Activated naive CD4-positive, alpha-beta T cell treated with anti-CD3 and anti-CD28 coated beads, Interleukin-2, amount 50 U/mL, for 24 hours (primary cell): ENCODE measurements at regions not wholly inside any gene's neighbourhood (a gene's known extent, or its start where the extent isn't known, plus 50 kb on each side); places are given as distances from the start of the nearest gene placed in this dataset.

ENCODE experiments used
- H3K27ac Mint-ChIP-seq: one replicate; pipeline ENCODE4 v1.8.0; 2021; ENCODE audit warnings: mild to moderate bottlenecking, mixed read lengths
- H3K27me3 Mint-ChIP-seq: one replicate; pipeline ENCODE4 v1.8.0; 2021; ENCODE audit warnings: mixed read lengths
- H3K36me3 Mint-ChIP-seq: one replicate; pipeline ENCODE4 v1.8.0; 2021; ENCODE audit warnings: mixed read lengths
- H3K4me1 Mint-ChIP-seq: one replicate; pipeline ENCODE4 v1.8.0; 2021; ENCODE audit warnings: mixed read lengths
- H3K4me3 Mint-ChIP-seq: one replicate; pipeline ENCODE4 v1.8.0; 2021; ENCODE audit warnings: mild to moderate bottlenecking, mixed read lengths
- H3K9me3 Mint-ChIP-seq: one replicate; pipeline ENCODE4 v1.8.0; 2021; ENCODE audit warnings: mixed read lengths

DNA sequence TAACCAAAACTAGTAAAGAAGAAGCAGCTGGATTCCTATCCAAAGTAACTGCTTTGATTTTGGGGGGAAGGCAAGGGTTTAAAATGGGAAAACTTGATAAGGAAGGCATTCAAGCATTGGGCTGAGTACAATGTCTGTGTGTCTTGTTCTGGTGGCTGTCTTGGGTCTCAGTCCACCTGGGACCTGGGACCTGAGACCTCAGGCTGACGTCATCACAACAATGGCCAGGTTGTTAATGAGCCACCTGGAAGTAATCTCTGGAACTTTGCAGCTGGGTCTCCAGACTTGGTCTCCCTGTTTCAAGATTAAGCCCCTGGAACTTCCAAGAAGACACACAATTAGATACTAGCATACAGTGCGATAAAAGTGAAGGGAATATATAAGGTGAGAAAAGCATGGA is 157.5 kb downstream of the PIK3R1 start:
- Mint-ChIP-seq H3K27ac (no peak overlapping the region), H3K4me3 (no peak overlapping the region), H3K27me3 (peaks cover 1% of the 10 kb centered on the region), H3K36me3 (peaks cover 1% of the 10 kb centered on the region), H3K4me1 (peaks cover 30% of the 10 kb centered on the region), H3K9me3 (peaks cover 4% of the 10 kb centered on the region)

DNA sequence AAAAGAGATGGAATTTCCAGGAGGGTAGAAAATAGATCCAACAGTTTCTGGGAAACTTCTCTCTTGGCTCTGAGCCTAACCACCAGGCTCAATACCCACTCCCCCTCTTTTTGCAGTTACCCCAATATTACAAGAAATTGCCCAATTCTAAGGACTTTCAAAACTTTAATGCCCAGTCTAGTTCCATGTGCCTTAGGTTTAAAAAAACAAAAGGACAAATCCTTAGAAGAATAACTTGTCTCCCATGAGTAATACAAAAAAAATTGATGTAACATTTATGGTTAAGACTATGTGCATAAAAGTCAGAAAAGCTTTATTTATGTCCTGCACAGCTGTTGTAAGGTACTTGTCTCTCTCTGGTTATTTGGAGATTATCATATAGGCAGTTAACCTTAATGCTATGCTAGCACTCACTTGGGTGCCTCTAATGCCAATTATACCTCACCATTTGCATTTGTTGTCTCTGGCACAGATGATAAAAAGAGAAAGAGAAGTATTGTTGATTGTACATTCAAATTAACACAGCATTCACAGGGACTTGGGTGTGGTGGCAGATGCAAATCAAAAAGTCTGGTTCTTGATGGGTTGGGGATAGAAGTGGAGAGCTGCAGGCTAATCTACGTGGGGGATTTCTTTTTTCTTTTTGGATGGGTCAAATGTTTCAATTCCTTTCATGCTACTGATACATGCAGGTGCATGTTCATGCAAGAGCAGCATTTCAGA is 159.4 kb downstream of the PIK3R1 start:
- Mint-ChIP-seq H3K27ac (no peak overlapping the region), H3K27me3 (peaks cover 1% of the 10 kb centered on the region), H3K4me1 (peaks cover 17% of the 10 kb centered on the region), H3K4me3 (no peak overlapping the region), H3K9me3 (peaks cover 4% of the 10 kb centered on the region), H3K36me3 (peaks cover 1% of the 10 kb centered on the region)

DNA sequence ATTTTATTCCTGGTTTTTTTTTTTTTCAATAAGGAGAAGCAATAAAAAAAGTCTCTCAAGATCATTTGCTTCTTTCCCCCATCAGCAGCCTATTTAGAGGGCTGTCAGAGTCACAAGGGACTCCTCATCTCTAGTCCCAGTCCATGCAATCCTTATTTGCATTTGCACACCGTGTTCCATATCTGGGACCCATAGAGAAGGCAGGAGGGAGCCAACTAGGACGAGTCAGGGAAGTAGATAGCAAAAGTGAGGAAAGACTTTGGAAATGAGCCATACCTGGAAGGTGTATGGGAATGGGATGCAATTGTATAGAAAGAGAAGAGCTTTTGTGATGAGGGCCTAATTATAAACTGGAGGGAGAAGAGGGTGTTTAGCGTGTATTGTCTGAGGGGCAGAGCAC is 160.0 kb downstream of the PIK3R1 start:
- H3K4me1 Mint-ChIP-seq, result peaks cover 15% of the 10 kb centered on the region
- no peak overlapping the region for H3K4me3 Mint-ChIP-seq
- peaks cover 4% of the 10 kb centered on the region for H3K9me3 Mint-ChIP-seq
- H3K27ac Mint-ChIP-seq, result no peak overlapping the region
- H3K36me3 Mint-ChIP-seq, result peaks cover 1% of the 10 kb centered on the region
- peaks cover 1% of the 10 kb centered on the region for H3K27me3 Mint-ChIP-seq

DNA sequence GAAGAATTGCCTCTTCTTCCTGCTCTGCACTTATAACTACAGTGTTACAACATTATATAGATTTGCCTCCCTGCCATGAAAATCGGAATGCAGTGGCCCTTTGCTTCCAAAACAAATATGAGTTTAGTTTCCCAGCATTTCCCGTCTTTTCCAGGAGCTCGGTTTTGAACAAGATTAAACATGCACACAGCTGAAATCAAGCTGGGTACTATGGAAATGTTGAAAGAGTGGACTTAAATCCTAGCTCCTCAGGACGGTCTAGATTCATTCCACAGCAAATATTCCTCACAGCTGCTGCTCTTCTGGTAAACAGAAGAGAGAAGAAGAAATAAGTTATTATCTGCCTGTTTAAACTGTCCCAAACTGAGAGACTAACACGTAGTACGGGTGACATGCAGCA is 161.4 kb downstream of the PIK3R1 start:
- H3K27me3 Mint-ChIP-seq, result peaks cover 1% of the 10 kb centered on the region
- peaks cover 1% of the 10 kb centered on the region for H3K36me3 Mint-ChIP-seq
- no peak overlapping the region for H3K4me3 Mint-ChIP-seq
- peaks cover 22% of the 10 kb centered on the region for H3K4me1 Mint-ChIP-seq
- no peak overlapping the region for H3K27ac Mint-ChIP-seq
- H3K9me3 Mint-ChIP-seq, result peaks cover 4% of the 10 kb centered on the region

DNA sequence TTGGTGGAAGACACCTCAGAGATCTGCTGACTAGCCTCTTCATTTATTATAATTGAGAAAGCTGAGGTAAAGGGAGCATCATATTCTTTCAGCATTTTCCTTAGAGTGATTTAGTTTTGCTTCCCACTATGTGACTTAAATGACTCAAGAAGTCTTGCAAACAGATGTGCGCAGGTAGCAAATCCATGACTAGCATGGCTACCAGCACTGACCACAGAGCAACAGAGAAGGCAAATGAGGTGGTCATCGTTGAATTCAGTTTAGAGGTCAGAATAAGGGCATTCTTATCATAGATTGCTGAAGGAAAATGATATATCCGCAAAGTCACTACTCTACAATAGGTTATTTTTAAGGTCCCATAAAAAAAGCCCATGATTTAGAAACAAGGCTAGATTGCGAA is 162.2 kb downstream of the PIK3R1 start:
- Mint-ChIP-seq H3K9me3 (peaks cover 7% of the 10 kb centered on the region), H3K27ac (no peak overlapping the region), H3K4me3 (no peak overlapping the region), H3K36me3 (peaks cover 1% of the 10 kb centered on the region), H3K4me1 (peaks cover 30% of the 10 kb centered on the region), H3K27me3 (peaks cover 1% of the 10 kb centered on the region)

DNA sequence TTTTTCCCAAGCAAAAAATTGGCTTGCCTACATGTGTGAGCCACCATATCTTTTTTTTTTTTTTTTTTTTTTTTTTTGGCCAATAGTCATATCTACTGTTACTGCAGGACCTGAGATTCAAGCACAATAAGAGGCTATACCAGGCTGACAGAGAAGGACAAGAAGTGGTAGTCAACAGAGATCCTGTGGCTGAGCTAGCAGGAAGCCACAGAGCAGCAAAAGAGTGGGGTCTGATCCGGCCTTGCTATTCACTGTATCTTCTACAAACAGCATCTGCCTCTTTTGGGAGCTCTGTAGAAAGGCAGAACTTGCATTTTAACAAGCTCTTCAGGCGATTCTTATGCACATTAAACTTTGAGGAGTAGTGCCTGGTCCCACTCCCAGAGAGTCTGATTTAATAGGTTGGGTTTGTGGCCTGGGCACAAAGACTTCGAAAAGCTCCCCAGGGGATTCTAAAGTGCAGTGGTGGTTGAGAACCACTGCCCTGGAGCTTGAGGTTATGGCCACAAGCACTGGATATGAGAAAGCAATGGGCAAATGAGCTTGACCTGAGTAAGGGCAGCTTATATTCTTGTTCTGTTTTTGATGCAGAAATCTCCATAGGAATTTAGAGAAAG is 162.8 kb downstream of the PIK3R1 start:
- peaks cover 32% of the 10 kb centered on the region for H3K4me1 Mint-ChIP-seq
- no peaks in the 10 kb centered on the region for H3K36me3 Mint-ChIP-seq
- no peak overlapping the region for H3K4me3 Mint-ChIP-seq
- H3K27me3 Mint-ChIP-seq, result peaks cover 1% of the 10 kb centered on the region
- no peak overlapping the region for H3K27ac Mint-ChIP-seq
- H3K9me3 Mint-ChIP-seq, result peaks cover 8% of the 10 kb centered on the region

DNA sequence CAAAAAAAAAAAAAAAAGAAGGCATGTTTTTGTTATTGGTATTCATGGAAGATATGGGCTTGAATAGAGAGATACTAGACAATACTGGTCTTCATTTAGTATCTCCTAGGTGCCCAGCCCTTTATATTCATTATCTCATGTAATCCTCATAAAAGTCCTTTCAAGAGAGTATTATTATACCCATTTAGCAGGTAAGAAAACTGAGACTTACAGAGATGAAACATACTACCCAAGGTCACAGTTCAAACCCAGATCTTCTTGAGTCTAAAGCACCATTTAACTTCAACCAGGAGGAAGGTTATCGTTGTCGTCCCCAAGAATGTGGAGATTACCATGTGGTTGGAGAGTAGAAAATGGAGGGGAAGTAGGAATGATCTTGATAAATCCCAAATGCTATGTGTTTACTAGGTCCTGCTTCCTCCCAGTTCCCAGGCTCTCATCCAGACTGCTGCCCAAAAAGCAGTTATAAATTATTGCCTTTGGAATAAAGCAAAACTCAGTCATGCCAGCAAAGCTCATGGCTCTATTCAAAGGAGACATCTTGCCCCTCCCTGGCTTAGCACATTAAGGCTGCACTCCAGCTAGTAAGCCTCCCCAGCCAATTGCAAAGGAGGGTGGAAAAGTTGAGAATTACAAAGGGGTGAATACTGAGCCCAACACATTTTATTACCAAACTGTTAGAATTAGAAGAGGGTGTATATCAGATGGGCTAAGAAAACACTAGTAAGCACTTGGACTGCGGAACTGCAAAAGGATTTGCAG is 163.9 kb downstream of the PIK3R1 start:
- Mint-ChIP-seq H3K9me3 (peaks cover 8% of the 10 kb centered on the region), H3K4me1 (peaks cover 32% of the 10 kb centered on the region), H3K27me3 (peaks cover 1% of the 10 kb centered on the region), H3K27ac (no peak overlapping the region), H3K4me3 (no peak overlapping the region), H3K36me3 (no peaks in the 10 kb centered on the region)

DNA sequence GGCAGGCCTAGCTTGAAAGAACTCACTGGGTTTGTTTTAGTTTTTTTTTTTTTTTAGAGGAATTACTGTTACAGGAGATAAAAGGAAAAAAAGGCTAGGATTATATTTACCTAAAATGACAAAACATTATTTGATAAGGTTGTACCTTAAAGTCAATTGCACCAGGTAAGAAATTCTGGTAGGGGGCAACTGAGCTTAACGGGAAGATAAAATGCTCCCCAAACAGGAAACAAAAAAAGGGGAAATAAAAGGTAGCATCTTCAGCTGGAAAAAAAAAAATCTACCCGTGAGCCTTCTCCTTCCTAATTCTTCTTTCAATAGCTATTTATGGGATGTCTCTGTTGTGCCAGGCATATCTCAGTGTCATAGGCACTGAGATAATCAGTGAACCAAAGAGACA is 164.5 kb downstream of the PIK3R1 start:
- H3K27ac Mint-ChIP-seq, result no peak overlapping the region
- no peak overlapping the region for H3K4me3 Mint-ChIP-seq
- H3K4me1 Mint-ChIP-seq, result peaks cover 37% of the 10 kb centered on the region
- peaks cover 1% of the 10 kb centered on the region for H3K27me3 Mint-ChIP-seq
- H3K36me3 Mint-ChIP-seq, result no peaks in the 10 kb centered on the region
- peaks cover 8% of the 10 kb centered on the region for H3K9me3 Mint-ChIP-seq

DNA sequence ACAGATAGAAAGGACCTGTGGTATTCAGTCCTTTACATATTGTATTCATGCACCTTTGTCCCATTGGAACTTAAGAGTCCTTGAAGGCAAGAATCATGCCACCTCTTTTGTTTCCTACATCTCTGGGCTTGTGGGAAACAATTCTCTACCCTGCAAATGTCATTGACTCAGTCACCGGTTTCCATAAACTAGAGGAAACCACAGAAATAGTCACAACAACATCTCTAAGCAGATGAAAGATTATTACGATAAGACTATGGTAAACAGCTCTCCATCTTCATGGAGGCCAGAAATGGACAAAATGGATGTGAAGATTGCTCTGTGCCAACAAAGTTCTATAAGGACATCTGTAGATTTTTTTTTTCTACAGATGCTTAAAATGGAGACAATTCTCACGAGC is 165.5 kb downstream of the PIK3R1 start:
- peaks cover 41% of the 10 kb centered on the region for H3K4me1 Mint-ChIP-seq

DNA sequence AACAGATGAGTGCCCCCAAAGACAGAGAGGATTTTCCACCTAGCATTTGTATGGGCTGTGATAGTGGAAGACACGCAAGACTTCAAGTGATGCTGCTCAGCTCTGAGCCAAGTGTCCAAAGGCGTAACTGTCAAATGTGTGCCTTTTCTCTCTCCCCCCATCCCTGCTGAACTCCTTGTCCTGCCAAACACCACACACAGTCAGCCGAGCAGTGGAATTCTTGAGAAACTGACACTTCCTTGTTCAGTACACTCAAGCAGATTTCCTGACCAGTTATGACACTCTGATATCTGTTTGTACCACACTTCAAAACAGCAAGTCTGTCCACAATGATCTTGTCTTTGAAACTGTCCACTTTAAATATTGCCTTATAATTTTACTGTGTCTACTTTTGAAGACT is 166.4 kb downstream of the PIK3R1 start:
- peaks cover 1% of the 10 kb centered on the region for H3K27me3 Mint-ChIP-seq
- no peak overlapping the region for H3K27ac Mint-ChIP-seq
- peaks cover 8% of the 10 kb centered on the region for H3K9me3 Mint-ChIP-seq
- no peak overlapping the region for H3K4me3 Mint-ChIP-seq
- no peaks in the 10 kb centered on the region for H3K36me3 Mint-ChIP-seq
- peaks cover 41% of the 10 kb centered on the region for H3K4me1 Mint-ChIP-seq

More for the DNA sequence above, 165.5 kb downstream of the PIK3R1 start:
- Mint-ChIP-seq H3K4me3 (no peak overlapping the region), H3K36me3 (no peaks in the 10 kb centered on the region), H3K27ac (no peak overlapping the region), H3K9me3 (peaks cover 8% of the 10 kb centered on the region), H3K27me3 (peaks cover 1% of the 10 kb centered on the region)

DNA sequence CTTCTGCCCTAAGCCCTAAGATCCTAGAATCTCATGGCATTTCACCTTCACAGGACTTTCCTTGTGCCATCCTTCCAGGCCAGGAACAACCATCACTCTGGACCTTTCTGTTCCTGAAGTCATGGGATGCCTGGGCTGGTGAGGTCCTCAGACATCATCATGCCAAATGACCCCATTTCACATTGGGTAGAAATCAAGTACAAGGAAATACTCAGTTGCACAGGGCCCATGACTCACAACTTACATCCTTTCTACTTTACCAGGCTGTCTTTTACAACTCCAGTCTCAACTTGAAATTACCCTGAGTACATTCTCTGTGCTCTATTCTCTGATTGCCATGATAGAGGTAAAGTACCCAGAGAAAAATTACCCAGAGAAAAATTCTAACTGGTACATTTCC is 167.1 kb downstream of the PIK3R1 start:
- Mint-ChIP-seq H3K36me3 (no peaks in the 10 kb centered on the region), H3K4me3 (no peak overlapping the region), H3K27ac (peak overlapping the region; percentile 6), H3K9me3 (peaks cover 8% of the 10 kb centered on the region), H3K4me1 (peaks cover 40% of the 10 kb centered on the region), H3K27me3 (peaks cover 1% of the 10 kb centered on the region)

DNA sequence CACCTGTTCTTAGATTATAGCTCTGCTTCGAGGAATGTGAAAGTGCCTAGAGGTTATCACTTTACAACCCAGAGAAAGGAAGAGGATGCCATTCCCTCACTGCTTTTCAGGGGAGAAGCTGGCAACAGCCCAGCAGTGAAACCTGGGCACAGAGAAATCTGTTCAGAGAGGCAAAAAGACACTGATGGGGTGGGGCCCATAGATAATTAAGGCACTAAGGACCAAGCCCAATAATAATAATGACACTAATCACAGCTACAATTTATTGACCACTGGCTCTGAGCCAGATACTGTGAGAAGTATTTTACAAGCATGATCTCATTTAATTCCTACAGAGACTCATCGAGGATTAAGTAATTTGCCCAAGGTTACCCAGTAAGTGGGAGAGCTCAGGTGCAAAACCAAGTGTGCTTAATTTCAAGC is 168.3 kb downstream of the PIK3R1 start:
- no peaks in the 10 kb centered on the region for H3K36me3 Mint-ChIP-seq
- H3K4me3 Mint-ChIP-seq, result no peak overlapping the region
- H3K4me1 Mint-ChIP-seq, result peaks cover 32% of the 10 kb centered on the region
- no peaks in the 10 kb centered on the region for H3K27me3 Mint-ChIP-seq
- peaks cover 8% of the 10 kb centered on the region for H3K9me3 Mint-ChIP-seq
- no peak overlapping the region for H3K27ac Mint-ChIP-seq

DNA sequence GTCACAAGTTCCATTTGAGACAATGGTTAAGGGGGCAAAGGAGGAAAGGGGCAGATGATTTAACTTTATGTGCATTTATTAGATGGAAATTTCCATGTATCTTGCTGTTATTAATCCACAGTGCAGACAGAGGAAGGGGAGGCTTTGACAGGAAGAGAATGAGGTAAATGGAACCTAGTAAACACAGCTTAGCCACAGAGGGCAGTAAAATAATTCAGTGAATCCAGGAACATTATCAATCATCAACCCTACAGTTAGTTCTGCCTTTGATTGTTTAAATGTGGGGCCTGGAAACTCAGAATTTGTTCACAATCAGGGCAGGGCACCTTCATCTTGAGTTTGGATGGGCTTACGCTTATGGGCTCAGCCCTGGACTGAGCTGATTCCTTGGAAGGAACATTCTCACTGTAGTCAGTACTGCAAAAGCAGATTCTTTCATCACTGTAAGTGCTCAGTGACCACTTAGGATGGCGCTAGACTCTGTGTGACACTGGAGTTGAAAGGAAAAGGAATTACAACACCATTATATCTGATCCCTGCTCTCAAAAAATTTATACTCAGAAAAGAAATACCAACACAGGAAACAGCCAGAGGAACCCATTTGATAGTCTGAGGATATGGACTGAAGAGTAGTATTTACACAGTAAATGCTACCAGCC is 169.5 kb downstream of the PIK3R1 start:
- Mint-ChIP-seq H3K36me3 (no peaks in the 10 kb centered on the region), H3K27ac (peak overlapping the region; percentile 38), H3K9me3 (peaks cover 8% of the 10 kb centered on the region), H3K27me3 (no peaks in the 10 kb centered on the region), H3K4me3 (no peak overlapping the region), H3K4me1 (peaks cover 32% of the 10 kb centered on the region)

DNA sequence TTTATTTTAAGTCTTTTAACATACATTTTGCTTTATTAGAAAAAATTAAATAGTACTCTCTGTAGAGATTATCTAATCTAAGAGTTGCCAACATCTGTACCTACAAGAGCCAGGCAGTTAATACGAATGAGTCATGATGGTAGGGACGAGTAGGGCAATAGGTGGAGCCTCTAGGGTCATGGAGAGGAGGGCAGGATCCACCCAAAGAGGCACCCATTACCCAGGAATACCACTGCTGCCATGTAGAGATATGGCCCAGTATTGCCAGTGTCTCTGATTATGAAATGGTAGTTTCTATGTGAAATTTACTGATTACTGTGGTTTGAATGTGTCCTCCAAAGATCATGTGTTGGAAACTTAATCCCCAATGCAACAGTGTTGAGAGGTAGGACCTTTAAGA is 170.4 kb downstream of the PIK3R1 start:
- H3K27ac Mint-ChIP-seq, result no peak overlapping the region
- peaks cover 25% of the 10 kb centered on the region for H3K4me1 Mint-ChIP-seq
- no peaks in the 10 kb centered on the region for H3K27me3 Mint-ChIP-seq
- no peak overlapping the region for H3K4me3 Mint-ChIP-seq
- H3K9me3 Mint-ChIP-seq, result peaks cover 8% of the 10 kb centered on the region
- no peaks in the 10 kb centered on the region for H3K36me3 Mint-ChIP-seq

DNA sequence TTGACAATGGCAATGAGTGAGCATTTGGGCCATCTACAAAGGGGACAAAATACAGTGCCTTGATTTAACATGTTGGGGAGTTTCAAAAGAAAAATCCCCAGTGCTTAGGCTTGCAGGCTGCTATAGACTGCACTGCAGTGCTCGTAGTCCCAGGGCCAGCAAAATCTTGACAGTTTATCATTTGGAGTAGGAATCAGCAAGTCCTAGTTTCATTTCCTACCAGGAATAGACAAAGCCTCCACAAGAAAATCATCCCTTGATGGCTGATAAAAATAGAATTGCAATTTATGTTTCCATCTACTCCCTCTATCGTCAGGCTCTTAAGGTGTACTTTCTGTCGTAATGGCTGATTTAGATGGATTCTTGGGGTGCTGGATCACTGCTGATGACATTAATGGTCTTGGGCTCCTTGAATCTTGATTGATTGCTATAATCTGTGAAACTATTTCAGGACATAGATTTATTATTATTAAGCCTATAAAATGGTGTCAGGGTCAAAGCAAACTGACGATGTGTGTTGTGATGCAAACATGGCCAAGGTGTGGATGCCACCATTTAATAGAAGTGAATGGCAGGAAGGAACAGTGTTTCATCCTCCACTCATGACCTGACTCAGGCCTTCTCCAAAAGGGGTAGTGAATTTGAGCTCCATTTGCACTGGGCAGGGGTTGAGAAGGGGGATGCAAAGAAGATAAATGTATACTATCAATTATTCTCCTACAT is 171.7 kb downstream of the PIK3R1 start:
- Mint-ChIP-seq H3K4me3 (no peak overlapping the region), H3K9me3 (peaks cover 8% of the 10 kb centered on the region), H3K27ac (no peak overlapping the region), H3K4me1 (peaks cover 16% of the 10 kb centered on the region), H3K27me3 (no peaks in the 10 kb centered on the region), H3K36me3 (no peaks in the 10 kb centered on the region)
